BLaER1 (cell line): ENCODE measurements at regions not wholly inside any gene's neighbourhood (a gene's known extent, or its start where the extent isn't known, plus 50 kb on each side); places are given as distances from the start of the nearest gene placed in this dataset.

ENCODE experiments used
- H3K27ac ChIP-seq: shearing (Covaris generic); formaldehyde crosslinking; 2 replicates; pipeline ENCODE4 v1.8.1; 2022
- H3K27me3 ChIP-seq: shearing (Covaris generic); formaldehyde crosslinking; 2 replicates; pipeline ENCODE4 v1.8.1; 2022
- H3K36me3 ChIP-seq: shearing (Covaris generic); formaldehyde crosslinking; 2 replicates; pipeline ENCODE4 v1.8.1; 2022
- H3K4me1 ChIP-seq: shearing (Covaris generic); formaldehyde crosslinking; 2 replicates; pipeline ENCODE4 v1.8.1; 2022
- H3K4me2 ChIP-seq: shearing (Covaris generic); formaldehyde crosslinking; 2 replicates; pipeline ENCODE4 v1.8.1; 2022
- H3K4me3 ChIP-seq: shearing (Covaris generic); formaldehyde crosslinking; 2 replicates; pipeline ENCODE4 v1.8.1; 2022
- H3K9ac ChIP-seq: shearing (Covaris generic); formaldehyde crosslinking; 2 replicates; pipeline ENCODE4 v1.8.1; 2022
- H3K9me3 ChIP-seq: shearing (Covaris generic); formaldehyde crosslinking; 2 replicates; pipeline ENCODE4 v1.8.1; 2022
- H4K20me1 ChIP-seq: shearing (Covaris generic); formaldehyde crosslinking; 2 replicates; pipeline ENCODE4 v1.8.1; 2022
- Cebpa-rat ChIP-seq: shearing (Covaris generic); IDR thresholded peaks from 2 replicates; pipeline ENCODE4 v1.8.1; 2022

DNA sequence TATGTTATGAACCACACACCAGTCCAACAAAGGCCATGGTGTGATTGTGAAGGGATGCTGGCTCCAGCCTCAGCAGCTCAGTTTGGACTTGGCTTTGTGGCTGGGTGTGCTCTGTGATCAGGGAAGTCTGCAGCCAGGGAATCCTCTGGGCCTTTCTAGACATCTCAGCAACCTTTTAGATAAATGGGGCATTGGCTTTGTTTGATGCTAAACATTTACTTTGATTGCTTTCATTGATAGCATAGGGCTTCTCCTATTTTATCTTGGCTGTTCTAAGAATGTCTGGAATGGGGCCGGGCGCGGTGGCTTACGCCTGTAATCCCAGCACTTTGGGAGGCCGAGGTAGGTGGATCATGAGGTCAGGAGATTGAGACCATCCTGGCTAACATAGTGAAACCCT lies 104.5 kb downstream of the VAPA start:
- Histone ChIP-seq H3K9me3 (no peaks in the 10 kb centered on the region), H3K27me3 (no peaks in the 10 kb centered on the region), H3K4me2 (0 out of 2 replicates have a peak overlapping the region, but pooled peaks have one; percentile 87), H3K27ac (no peak overlapping the region), H3K9ac (no peak overlapping the region), H4K20me1 (no peaks in the 10 kb centered on the region), H3K4me3 (no peak overlapping the region), H3K4me1 (peaks cover 59% of the 10 kb centered on the region), H3K36me3 (no peaks in the 10 kb centered on the region)
- TF ChIP-seq Cebpa-rat, result no peak

- no peak overlapping the region for H3K9ac ChIP-seq
- H3K4me3 ChIP-seq, result no peak overlapping the region
- H3K4me1 ChIP-seq, result peaks cover 40% of the 10 kb centered on the region
- no peaks in the 10 kb centered on the region for H3K27me3 ChIP-seq
- peak overlapping the region; percentile 3; the same call in 1 of the 2 replicates for H3K4me2 ChIP-seq
- no peaks in the 10 kb centered on the region for H3K36me3 ChIP-seq
- TF ChIP-seq Cebpa-rat, result no peak
- no peaks in the 10 kb centered on the region for H4K20me1 ChIP-seq
- no peaks in the 10 kb centered on the region for H3K9me3 ChIP-seq
- no peak overlapping the region for H3K27ac ChIP-seq
These were observed 106.4 kb downstream of the VAPA start for GRCh38 chr18:10020171-10020570.

- Histone ChIP-seq H3K9me3 (no peaks in the 10 kb centered on the region), H3K4me2 (no peak overlapping the region), H3K36me3 (no peaks in the 10 kb centered on the region), H3K9ac (no peak overlapping the region), H3K27me3 (no peaks in the 10 kb centered on the region; the same call in 1 of the 2 replicates), H4K20me1 (no peaks in the 10 kb centered on the region), H3K4me1 (peaks cover 18% of the 10 kb centered on the region), H3K27ac (no peak overlapping the region), H3K4me3 (no peak overlapping the region)
- no peak for TF ChIP-seq Cebpa-rat
These were observed 108.5 kb downstream of the VAPA start for GRCh38 chr18:10022365-10022764.

DNA sequence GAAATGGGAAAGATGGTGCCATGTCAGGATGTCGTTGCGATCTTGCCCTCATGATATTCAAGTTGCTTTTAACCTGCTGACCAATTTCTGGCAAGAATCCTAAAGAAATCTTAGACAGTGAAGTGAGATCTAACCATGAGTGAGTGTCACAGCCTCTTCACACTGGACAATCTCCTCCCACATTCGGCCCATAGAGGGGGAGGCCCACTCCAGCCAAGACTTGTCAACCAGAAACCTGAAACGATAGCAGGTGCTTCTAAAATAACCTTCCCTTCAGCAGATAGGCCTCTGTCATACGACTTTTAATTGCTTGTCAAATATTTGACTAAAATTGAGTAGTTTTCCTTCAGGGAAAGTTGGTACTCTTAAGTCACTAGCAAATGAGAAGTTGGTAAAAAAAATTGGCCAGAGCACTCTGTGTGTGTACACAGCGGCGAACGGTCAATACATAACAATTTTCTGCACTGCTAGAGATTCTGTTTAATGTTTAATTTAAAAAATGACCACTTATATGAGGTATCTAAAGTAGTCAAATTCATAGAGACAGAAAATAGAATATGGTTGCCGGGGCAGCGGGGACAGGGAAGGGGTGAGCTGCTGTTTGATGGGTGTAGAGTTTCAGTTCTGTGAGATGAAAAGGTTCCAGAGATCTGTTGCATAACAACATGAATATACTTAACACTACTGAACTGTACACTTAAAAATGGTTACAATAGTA lies 110.2 kb downstream of the VAPA start:
- H3K36me3 ChIP-seq, result no peaks in the 10 kb centered on the region
- H4K20me1 ChIP-seq, result no peaks in the 10 kb centered on the region
- no peak for TF ChIP-seq Cebpa-rat
- H3K27me3 ChIP-seq, result no peaks in the 10 kb centered on the region; the same call in 1 of the 2 replicates
- H3K4me2 ChIP-seq, result no peak overlapping the region
- H3K9me3 ChIP-seq, result no peaks in the 10 kb centered on the region
- peaks cover 9% of the 10 kb centered on the region for H3K4me1 ChIP-seq
- no peak overlapping the region for H3K27ac ChIP-seq
- H3K9ac ChIP-seq, result no peak overlapping the region
- no peak overlapping the region for H3K4me3 ChIP-seq

- H3K4me2 ChIP-seq, result no peak overlapping the region
- no peak for TF ChIP-seq Cebpa-rat
- no peak overlapping the region for H3K9ac ChIP-seq
- H3K27me3 ChIP-seq, result no peaks in the 10 kb centered on the region; the same call in 1 of the 2 replicates
- H4K20me1 ChIP-seq, result no peaks in the 10 kb centered on the region
- no peaks in the 10 kb centered on the region for H3K4me1 ChIP-seq
- no peak overlapping the region for H3K4me3 ChIP-seq
- H3K36me3 ChIP-seq, result no peaks in the 10 kb centered on the region
- H3K27ac ChIP-seq, result no peak overlapping the region
- H3K9me3 ChIP-seq, result no peaks in the 10 kb centered on the region
These were observed 112.2 kb downstream of the VAPA start for GRCh38 chr18:10025711-10026670.

DNA sequence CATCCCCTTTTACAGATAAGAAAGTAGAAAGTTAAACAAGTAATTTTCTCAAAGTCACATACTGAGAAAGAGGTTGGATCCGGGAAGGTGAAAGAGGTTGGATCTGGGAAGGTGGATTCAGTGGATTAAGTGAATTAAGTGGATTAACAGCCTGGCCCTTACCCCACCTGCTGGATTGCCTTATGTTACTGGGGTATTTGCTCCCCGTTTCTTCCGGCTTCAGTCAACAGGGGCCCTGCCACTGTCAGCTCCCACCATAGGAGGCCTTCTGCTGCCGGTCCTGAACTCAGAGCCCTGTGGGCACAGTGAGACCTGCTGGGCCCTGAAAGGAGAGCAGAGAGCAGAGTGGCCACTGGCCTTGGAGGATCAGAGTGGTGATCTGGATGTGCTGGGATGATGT lies 113.2 kb downstream of the VAPA start:
- H3K9ac ChIP-seq, result no peak overlapping the region
- H3K27me3 ChIP-seq, result no peaks in the 10 kb centered on the region; the same call in 1 of the 2 replicates
- H3K4me3 ChIP-seq, result no peak overlapping the region
- TF ChIP-seq Cebpa-rat, result no peak
- no peaks in the 10 kb centered on the region for H3K9me3 ChIP-seq
- no peak overlapping the region for H3K27ac ChIP-seq
- H3K4me2 ChIP-seq, result no peak overlapping the region
- H3K36me3 ChIP-seq, result no peaks in the 10 kb centered on the region
- no peaks in the 10 kb centered on the region for H4K20me1 ChIP-seq
- peaks cover 3% of the 10 kb centered on the region for H3K4me1 ChIP-seq

GRCh38 chr18:10027461-10027860 lies 113.6 kb downstream of the VAPA start:
- Histone ChIP-seq H3K36me3 (no peaks in the 10 kb centered on the region), H3K27ac (no peak overlapping the region), H3K4me2 (no peak overlapping the region), H3K27me3 (no peaks in the 10 kb centered on the region; the same call in 1 of the 2 replicates), H3K4me3 (no peak overlapping the region), H3K9ac (no peak overlapping the region), H4K20me1 (no peaks in the 10 kb centered on the region), H3K9me3 (no peaks in the 10 kb centered on the region), H3K4me1 (peaks cover 7% of the 10 kb centered on the region)
- no peak for TF ChIP-seq Cebpa-rat

GRCh38 chr18:10029711-10030110 lies 115.9 kb downstream of the VAPA start:
- H3K4me3 ChIP-seq, result no peak overlapping the region
- H3K9ac ChIP-seq, result no peak overlapping the region
- peaks cover 30% of the 10 kb centered on the region for H3K4me1 ChIP-seq
- H3K36me3 ChIP-seq, result no peaks in the 10 kb centered on the region
- H3K9me3 ChIP-seq, result no peaks in the 10 kb centered on the region
- H4K20me1 ChIP-seq, result no peaks in the 10 kb centered on the region
- no peak overlapping the region for H3K4me2 ChIP-seq
- no peaks in the 10 kb centered on the region; the same call in 1 of the 2 replicates for H3K27me3 ChIP-seq
- no peak overlapping the region for H3K27ac ChIP-seq
- TF ChIP-seq Cebpa-rat, result no peak

- H3K27me3 ChIP-seq, result no peaks in the 10 kb centered on the region; the same call in 1 of the 2 replicates
- TF ChIP-seq Cebpa-rat, result no peak
- H3K4me3 ChIP-seq, result no peak overlapping the region
- H3K36me3 ChIP-seq, result no peaks in the 10 kb centered on the region
- H3K9ac ChIP-seq, result no peak overlapping the region
- peaks cover 39% of the 10 kb centered on the region for H3K4me1 ChIP-seq
- no peaks in the 10 kb centered on the region for H4K20me1 ChIP-seq
- no peaks in the 10 kb centered on the region for H3K9me3 ChIP-seq
- H3K4me2 ChIP-seq, result no peak overlapping the region
- no peak overlapping the region for H3K27ac ChIP-seq
These were observed 117.2 kb downstream of the VAPA start for GRCh38 chr18:10030816-10031541.
